Transverse colon (tissue), 4 donors: ENCODE measurements at regions not wholly inside any gene's neighbourhood (a gene's known extent, or its start where the extent isn't known, plus 50 kb on each side); places are given as distances from the start of the nearest gene placed in this dataset.
"Not testable (repeated sequence)": the region's sequence is repeated elsewhere in the genome, so short reads cannot be mapped to it uniquely, and the experiment has no call there.

Experiments
- DNase-seq: peaks from one replicate; pipeline ENCODE4 v3.0.0-alpha.2; 2019
- H3K27ac ChIP-seq, 4 donors: fragments of 200-600 bp; sonication (generic); 2 replicates each; pipeline ENCODE4 v1.5.1; 2016 to 2018; ENCODE audit warnings: inconsistent platforms in 4 of 4
- H3K27me3 ChIP-seq: fragments of 200-600 bp; sonication (generic); 2 replicates; pipeline ENCODE4 v1.5.1; 2017; ENCODE audit warnings: inconsistent platforms
- H3K36me3 ChIP-seq, 4 donors: fragments of 200-600 bp; sonication (generic); 2 replicates each; pipeline ENCODE4 v1.5.1; 2017 to 2019; ENCODE audit warnings: inconsistent platforms in 4 of 4
- H3K4me1 ChIP-seq, 4 donors: fragments of 200-600 bp; sonication (generic); 2 replicates each; pipeline ENCODE4 v1.5.1; 2017 to 2020; ENCODE audit warnings: inconsistent platforms in 4 of 4
- H3K4me3 ChIP-seq, 4 donors: fragments of 200-600 bp; sonication (generic); 1 replicate in 1 of 4; 2 replicates in 3 of 4; pipeline versions ENCODE4 v1.5.1 to v1.6.1; 2017 to 2019; ENCODE audit warnings: inconsistent platforms in 4 of 4
- H3K9me3 ChIP-seq, 2 donors: fragments of 200-600 bp; sonication (generic); 2 replicates each; pipeline ENCODE4 v1.5.1; 2017 to 2019; ENCODE audit warnings: inconsistent platforms in 2 of 2
- EP300 ChIP-seq: sonication (generic); formaldehyde crosslinking; IDR thresholded peaks from one replicate; pipeline ENCODE4 v1.6.1; 2017; ENCODE audit warnings: antibody characterized with exemption, low read depth
- POLR2A ChIP-seq: fragments of 450-650 bp; IDR thresholded peaks from one replicate; pipeline ENCODE4 v1.6.1; 2016; ENCODE audit warnings: antibody characterized with exemption, mild to moderate bottlenecking, moderate library complexity
- POLR2AphosphoS5 ChIP-seq, 3 donors: sonication (generic); formaldehyde crosslinking; IDR thresholded peaks; one replicate each; pipeline ENCODE4 v1.6.1; 2016; ENCODE audit warnings: antibody characterized with exemption in 3 of 3
- WGBS, 2 donors: methylation state at CpG; one replicate each; pipeline ENCODE4 v1.1.5; 2018; ENCODE audit warnings: low coverage in 1 of 2; 5-methylcytosine and 5-hydroxymethylcytosine counted together
- in situ Hi-C, 4 donors: fragments of 200-750 bp; cut with MboI; loops; one replicate each; pipeline versions ENCODE4 v1.15.0 to v1.15.1; 2017; ENCODE audit warnings: low sequenced_read_pairs in 3 of 4, low pct_ligation_motif_present in 1 of 4, low pct_unique_long_range_greater_than_20kb in 1 of 4
- intact Hi-C: fragments of 100-400 bp; cut with DNase I; formaldehyde crosslinking; loops from one replicate; pipeline ENCODE4 v1.15.1; 2023; ENCODE audit warnings: low total_unique reads
- TF ChIP-seq, protein P1 (sequence below), 5 experiments: fragments of 200-600 bp in 3 of 5; fragments of 450-650 bp in 2 of 5; sonication (generic) in 3 of 5; IDR thresholded peaks; 1 replicate in 2 of 5; 2 replicates in 3 of 5; pipeline ENCODE4 v1.5.1; 2016 to 2017; ENCODE audit warnings: antibody characterized with exemption in 5 of 5, inconsistent platforms in 3 of 5, mild to moderate bottlenecking in 2 of 5, moderate library complexity in 1 of 5

DNA sequence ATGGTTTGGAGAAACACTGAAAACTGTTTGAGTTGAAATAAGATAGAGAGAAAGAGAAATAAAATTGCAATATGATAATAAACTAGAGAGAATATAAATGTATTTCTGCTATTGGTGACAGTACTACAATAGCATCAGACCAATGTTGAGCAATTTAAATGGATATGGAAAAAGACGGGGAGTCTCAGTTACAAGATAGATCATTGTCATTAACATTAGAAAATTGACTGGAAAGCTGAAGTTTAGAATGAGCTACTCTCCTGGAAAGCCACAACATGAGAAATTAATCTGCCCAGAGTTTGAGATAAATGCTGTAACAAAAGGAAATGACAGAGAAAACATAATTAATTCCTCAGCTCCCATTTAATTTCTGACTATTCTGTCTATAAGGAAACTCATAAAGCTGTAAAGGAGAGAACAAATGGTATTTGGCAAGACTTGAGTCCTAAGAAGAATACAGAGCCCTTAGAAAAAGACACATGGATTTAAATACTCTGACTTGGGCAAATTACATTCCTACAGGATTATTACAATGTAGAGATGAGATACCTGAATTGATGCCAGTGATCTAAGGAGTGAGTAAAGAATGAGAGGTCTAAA, 624.5 kb upstream of the CHD1 start:
- in situ Hi-C loops = no loop called here
- Histone ChIP-seq H3K4me1 (no peaks in the 10 kb centered on the region), H3K36me3 (no peaks in the 10 kb centered on the region), H3K27ac (no peak overlapping the region), H3K4me3 (no peak overlapping the region), H3K27me3 (no peaks in the 10 kb centered on the region), H3K9me3 (no peaks in the 10 kb centered on the region)
- WGBS, 2 donors = 75 to 78% methylated on average over 1 of the region's 1 CpG
- intact Hi-C loops = no loop called here
- TF ChIP-seq, protein P1, sequence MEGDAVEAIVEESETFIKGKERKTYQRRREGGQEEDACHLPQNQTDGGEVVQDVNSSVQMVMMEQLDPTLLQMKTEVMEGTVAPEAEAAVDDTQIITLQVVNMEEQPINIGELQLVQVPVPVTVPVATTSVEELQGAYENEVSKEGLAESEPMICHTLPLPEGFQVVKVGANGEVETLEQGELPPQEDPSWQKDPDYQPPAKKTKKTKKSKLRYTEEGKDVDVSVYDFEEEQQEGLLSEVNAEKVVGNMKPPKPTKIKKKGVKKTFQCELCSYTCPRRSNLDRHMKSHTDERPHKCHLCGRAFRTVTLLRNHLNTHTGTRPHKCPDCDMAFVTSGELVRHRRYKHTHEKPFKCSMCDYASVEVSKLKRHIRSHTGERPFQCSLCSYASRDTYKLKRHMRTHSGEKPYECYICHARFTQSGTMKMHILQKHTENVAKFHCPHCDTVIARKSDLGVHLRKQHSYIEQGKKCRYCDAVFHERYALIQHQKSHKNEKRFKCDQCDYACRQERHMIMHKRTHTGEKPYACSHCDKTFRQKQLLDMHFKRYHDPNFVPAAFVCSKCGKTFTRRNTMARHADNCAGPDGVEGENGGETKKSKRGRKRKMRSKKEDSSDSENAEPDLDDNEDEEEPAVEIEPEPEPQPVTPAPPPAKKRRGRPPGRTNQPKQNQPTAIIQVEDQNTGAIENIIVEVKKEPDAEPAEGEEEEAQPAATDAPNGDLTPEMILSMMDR (IDR thresholded peaks at IDR 0.05) = no peak
- no peak for TF ChIP-seq POLR2A
- TF ChIP-seq POLR2AphosphoS5 (IDR thresholded peaks at IDR 0.05) = no peak
- no peak for TF ChIP-seq EP300
- no peak for DNase-seq

DNA sequence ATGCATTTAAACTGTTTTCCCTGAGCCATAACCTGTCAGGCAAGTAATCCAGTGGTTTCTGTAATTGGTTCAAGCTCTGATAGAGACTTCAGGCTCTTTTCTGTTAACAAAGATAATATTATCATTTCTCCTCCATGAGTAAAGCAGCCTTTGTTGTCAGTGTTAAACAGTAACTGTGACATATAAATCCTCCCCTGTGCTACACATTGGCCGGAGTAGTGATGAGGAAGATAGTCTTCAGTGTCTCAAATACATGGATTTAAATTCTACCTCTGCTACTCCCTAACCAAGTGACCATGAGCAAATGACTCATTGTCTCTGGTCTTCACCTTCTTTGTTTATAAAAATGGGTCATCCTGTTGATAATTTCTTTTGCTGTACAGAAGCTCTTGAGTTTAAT, 615.5 kb upstream of the CHD1 start:
- 48% methylated on average over 1 of the region's 1 CpG; no CpG with 5 or more reads in 1 of the 2 donors for WGBS, 2 donors
- DNase-seq = no peak
- no peak overlapping the region for H3K27ac ChIP-seq
- in situ Hi-C loops = no loop called here
- intact Hi-C loops = no loop called here
- H3K9me3 ChIP-seq = no peaks in the 10 kb centered on the region
- no peaks in the 10 kb centered on the region for H3K4me1 ChIP-seq
- TF ChIP-seq POLR2A (no peak), POLR2AphosphoS5 (IDR thresholded peaks at IDR 0.05) (no peak), EP300 (no peak)
- TF ChIP-seq, protein P1 (IDR thresholded peaks at IDR 0.05) = no peak
- no peak overlapping the region for H3K4me3 ChIP-seq
- H3K27me3 ChIP-seq = no peaks in the 10 kb centered on the region
- H3K36me3 ChIP-seq = no peaks in the 10 kb centered on the region

DNA sequence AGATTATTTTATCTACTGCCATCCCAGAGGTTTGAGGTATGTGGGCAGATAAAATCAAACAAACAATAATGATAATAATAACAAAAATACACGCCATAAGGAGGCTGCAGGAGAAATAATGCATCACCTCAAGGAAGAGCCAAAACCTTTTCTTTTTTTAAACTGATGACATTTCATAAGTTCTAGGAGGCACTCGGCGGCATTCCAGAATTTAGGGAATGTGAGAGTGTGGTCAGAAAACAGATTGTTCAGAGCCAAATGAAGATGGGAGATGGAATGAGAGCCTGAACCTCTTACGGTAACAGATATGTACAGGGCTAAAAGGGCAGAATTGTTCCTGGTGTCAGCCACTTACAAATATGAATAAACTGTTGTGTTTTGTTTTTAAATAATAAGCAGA, 615.0 kb upstream of the CHD1 start:
- no peaks in the 10 kb centered on the region for H3K4me1 ChIP-seq
- 62 to 65% methylated on average over 4 of the region's 4 CpGs for WGBS, 2 donors
- intact Hi-C loops (no loop called here), in situ Hi-C loops (no loop called here)
- TF ChIP-seq POLR2A (no peak), POLR2AphosphoS5 (IDR thresholded peaks at IDR 0.05) (no peak), EP300 (no peak)
- TF ChIP-seq, protein P1 (IDR thresholded peaks at IDR 0.05) = no peak
- DNase-seq = no peak
- no peak overlapping the region for H3K4me3 ChIP-seq
- no peaks in the 10 kb centered on the region for H3K27me3 ChIP-seq
- no peak overlapping the region for H3K27ac ChIP-seq
- H3K9me3 ChIP-seq = no peaks in the 10 kb centered on the region
- H3K36me3 ChIP-seq = no peaks in the 10 kb centered on the region

DNA sequence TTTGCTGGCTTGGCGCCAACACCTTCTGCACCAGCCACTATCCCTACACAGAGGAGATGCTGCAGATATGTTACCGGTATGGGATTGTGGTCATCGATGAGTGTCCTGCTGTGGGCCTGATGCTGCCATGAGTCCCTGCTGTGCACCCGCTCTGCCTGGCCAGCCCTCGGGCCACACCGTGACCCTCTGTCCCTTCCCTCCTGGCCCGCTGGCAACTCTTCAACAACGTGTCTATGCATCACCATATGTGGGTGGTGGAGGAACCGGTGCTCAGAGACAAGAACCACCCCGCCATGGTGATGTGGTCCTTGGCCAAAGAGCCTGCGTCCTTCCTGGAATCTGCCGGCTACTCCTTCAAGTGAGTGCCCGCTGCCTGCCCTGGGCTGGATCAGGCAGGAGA, 605.4 kb upstream of the CHD1 start:
- H3K4me3 ChIP-seq, H3K27me3 ChIP-seq, H3K9me3 ChIP-seq, H3K27ac ChIP-seq, DNase-seq, intact Hi-C loops, H3K36me3 ChIP-seq, H3K4me1 ChIP-seq, in situ Hi-C loops: not testable (repeated sequence)
- 95% methylated on average over 8 of the region's 13 CpGs; no CpG with 5 or more reads in 1 of the 2 donors for WGBS, 2 donors

DNA sequence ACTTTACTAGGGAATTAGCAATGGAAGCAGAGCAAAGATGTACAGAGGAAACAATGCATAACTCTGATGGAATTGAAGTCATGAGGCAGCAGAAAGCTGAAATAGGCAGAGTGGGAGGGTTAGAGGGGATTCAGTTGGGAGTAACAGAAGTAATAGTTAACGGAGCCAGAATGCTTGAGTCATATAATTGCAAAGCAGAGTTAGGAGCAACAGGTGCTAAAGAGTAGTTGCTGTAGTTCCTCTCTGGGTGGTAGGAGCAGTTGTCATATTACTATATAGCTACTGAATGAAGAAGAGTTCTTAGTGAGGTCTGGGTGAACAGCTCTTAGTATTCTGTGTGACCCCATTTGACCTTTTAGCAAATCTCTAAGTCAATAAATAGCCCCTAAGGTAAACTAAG, 592.9 kb upstream of the CHD1 start:
- H3K9me3 ChIP-seq, H3K4me3 ChIP-seq, H3K4me1 ChIP-seq, H3K36me3 ChIP-seq, H3K27me3 ChIP-seq, DNase-seq, H3K27ac ChIP-seq, in situ Hi-C loops, intact Hi-C loops: not testable (repeated sequence)
- 71 to 82% methylated on average over 1 of the region's 1 CpG for WGBS, 2 donors

DNA sequence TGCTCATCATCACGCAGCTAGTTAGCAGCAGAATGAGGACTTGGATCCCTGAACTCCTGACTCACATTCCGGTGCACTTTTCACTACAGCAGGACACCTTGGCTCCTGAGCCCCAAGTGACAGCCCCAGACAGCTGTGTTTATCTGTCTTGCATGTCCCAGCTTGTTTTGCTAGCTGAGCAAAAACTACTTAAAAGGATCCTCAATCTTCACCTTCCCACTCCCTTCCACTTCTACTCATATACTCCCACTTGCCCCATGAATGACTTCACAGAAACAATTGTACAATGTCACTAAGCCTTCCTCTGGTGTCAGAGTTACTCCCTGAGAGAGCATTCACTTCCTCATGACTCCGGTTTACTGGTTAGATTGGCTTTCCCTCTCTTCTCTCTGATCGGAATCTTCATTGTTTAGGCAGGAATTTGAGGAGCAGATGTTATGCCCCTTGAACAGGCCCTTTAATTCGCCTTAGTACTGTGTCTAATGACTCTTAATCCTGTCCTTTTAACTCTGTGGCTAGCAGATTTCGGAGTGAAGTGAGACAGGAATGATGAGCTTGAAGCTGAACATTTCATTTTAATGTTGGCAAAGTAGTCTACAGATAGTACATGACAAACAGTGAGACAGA, 587.2 kb upstream of the CHD1 start:
- H3K4me3 ChIP-seq, H3K36me3 ChIP-seq, intact Hi-C loops, DNase-seq, in situ Hi-C loops, H3K4me1 ChIP-seq, H3K27me3 ChIP-seq, H3K9me3 ChIP-seq, H3K27ac ChIP-seq: not testable (repeated sequence)
- WGBS, 2 donors = 26 to 60% methylated on average over 4 to 6 of the region's 6 CpGs

DNA sequence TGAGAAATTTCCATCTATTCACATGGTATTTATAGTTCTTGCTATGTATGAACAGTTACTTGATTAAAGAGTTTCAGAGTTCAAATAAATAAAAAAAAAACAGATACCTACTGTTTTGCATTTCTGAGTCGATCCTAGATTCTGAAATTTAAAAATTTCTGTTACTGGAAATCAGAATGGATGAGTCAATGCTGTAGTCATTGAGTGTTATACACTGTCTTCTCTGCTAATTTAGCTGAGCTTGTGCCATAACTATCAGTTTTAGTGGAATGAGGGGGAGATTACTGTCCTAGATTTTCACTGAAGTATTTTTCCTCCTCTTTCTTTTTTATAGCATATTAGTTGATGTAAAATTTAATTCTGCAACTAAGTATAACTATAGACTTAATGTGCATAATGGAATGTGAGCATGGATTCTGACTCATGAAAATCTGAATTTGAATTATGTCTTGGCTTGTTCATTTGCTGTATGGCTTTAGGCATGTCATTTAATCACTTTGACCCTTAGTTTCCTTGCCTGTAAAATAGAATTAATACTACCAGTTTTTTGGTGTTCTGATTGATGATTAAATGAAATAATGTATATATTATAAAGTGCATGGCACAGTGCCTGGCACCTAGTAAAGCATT, 581.5 kb upstream of the CHD1 start:
- H3K36me3 ChIP-seq, in situ Hi-C loops, DNase-seq, intact Hi-C loops, H3K9me3 ChIP-seq, H3K27me3 ChIP-seq, H3K4me3 ChIP-seq, H3K27ac ChIP-seq, H3K4me1 ChIP-seq: not testable (repeated sequence)
- WGBS, 2 donors = 57 to 64% methylated on average over 1 of the region's 1 CpG
